GM19467 (cell line): ENCODE measurements at regions not wholly inside any gene's neighbourhood (a gene's known extent, or its start where the extent isn't known, plus 50 kb on each side); places are given as distances from the start of the nearest gene placed in this dataset.

Experiments used
- ATAC-seq: cut with Tn5 transposase; IDR thresholded peaks from one replicate; pipeline ENCODE4 v1.9.1; 2021; ENCODE audit warnings: mild to moderate bottlenecking, moderate library complexity; ENCODE audit not compliant: unreplicated experiment

DNA sequence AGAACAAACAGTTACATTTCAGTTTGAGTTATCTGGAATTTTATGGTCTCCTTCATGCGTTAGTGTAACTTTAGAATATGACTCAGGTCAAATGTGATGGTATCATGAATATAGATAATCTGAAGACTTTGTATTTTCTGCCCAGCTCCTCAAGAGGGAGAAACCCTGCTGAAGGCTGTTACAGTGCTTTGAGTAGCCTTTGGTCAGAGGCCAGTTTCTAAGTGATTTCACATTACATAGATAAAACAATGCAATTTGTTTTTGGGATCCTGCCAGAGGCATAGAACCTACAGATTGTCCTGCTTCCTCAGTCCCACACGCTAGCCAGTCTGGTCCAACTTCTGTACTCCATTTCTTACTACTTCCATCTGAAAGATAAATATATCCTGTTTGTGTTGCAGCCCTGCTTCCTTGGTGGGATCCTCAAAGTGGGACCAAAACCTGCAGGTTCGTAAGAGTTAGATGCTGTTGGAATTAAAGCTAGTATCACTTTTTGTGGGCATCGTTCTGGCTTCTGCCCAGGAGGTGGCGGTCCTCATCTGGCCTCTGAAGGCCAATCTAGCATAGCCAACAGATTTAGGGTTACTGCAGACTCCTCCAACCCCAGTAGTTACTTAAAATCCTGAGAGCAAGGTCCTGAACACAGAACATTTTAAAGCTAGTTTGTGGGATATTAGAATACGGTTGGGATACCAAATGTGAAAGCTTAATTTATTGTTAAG is 645.8 kb upstream of the USP24 start:
- ATAC-seq: no peak

DNA sequence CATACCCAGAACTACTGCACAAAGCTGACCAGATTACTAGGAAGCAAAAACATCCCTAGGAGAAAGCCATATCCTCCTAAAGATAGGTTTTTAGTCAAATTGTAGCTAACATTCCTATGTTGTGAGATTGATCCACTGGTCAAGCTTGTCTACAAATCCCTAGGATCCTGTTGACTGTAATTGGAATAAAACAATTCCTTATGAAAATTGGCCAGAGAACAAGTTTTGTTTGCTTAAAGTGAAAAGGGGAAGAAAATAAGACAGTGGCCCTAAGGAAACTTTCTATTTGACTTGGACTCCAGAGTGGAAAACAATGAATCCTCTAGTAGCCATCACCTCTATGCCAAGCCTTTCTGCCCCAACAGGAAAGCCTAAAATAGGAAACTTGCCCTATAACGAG is 645.2 kb upstream of the USP24 start:
- ATAC-seq: no peak

DNA sequence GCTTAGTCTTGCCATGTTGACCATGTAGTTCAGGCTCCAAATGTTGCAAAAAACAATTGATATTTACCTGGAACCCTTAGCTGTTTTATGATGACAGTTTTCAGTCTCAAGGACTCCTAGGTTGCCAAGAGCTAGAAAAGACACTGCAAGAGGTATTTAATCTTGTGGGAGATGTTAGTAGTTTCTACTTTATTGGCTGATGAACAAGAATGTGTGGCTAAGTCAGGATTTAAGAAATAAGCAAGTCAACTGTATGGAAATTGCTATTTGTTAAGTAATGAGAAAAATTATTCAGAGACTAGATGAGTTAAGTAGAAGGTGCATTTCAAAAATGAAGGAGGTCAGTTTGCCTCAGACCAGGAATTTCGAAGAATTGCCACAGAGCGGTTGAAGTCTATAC is 639.7 kb upstream of the USP24 start:
- no peak for ATAC-seq

DNA sequence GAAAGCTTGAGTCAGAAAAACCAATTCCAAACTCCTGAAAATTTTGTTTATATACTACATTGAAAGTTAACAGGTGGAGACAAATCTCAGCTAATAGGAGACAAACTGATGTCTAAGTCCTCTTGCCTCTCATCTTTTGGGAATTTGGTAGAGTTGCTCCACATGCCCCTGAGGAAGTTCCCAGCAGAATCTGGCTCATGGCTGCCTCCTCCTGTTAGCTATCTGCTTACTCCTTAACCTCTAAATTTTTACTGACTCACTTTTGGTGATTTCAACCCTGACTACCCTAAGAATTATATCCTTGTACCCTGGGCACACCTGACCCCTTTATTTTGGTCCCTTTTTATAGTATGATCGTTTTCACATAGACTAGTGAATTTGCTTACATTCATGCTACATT is 633.7 kb upstream of the USP24 start:
- no peak for ATAC-seq

DNA sequence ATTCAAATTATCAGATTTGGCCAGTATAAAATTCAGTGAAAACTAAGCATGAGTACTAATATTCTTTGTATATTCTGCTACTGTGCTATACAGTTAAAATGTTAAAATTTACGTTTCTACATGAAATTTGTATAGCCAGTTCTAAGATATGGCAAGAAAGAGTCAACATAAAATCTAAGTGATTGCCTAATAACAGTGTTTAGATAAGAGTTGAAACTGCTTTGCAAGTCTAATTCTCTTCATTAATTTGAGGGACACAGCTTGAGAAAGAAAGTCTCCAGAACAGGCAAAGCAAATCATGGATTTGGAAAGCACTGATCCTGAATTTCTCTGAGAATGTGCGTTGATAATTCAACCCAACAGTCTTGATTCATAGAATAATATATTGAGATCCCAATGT is 630.9 kb upstream of the USP24 start:
- no peak for ATAC-seq

DNA sequence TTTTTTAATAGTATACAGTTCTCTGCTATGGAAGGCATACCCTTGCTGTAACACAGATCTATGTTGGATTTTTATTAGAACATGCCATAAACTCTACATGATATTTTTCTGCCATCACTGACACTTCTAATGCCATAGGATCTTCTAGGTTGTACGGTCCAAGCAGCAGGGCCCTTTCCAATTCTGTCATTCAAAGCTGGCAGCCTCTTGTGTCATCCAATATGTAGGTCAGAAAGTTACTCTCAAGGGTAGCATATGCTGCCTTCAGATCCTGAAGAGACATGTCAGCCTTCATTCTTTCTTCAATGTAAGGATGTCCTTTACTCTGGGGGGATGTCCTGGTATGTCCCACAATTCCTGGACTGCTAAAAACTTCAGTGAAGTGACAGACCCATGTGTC is 629.2 kb upstream of the USP24 start:
- no peak for ATAC-seq

DNA sequence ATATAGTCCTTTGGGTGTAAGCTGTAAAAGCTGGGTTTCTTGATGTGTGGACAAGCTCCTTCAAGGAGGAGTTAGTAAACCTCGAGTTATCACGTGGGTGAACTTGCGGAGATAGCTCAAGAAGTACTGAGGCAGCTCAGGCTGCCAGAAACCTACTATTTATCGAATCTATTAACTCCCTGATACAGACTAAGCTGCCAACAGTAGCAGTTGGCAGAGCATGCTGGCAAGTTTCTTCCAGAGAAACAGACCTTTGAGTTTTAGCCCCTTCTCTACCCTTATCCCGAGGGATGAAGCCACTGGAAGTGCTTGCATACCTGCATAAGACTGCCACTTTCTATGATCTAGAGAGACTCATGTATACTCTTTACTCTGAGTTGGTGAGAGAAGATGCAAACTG is 624.5 kb upstream of the USP24 start:
- ATAC-seq: no peak

DNA sequence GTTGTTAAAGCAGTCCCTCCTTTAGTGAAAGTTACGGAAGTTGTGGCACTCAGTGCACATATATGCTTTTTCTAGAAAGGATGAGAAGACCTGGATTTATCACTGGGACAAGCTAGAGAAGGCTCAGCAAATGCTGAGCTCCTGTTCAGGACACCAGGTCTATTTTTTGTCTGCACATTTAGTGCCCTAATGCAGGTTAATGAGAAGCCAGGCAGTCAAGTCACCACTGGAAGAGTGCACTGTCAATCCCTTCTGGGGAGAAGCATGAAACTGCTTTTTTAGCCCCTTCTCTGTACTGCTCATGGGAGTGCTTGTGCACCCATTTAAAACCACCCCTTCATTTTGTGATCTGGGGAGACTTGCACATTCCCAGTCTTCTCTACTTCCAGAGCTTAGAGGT is 624.1 kb upstream of the USP24 start:
- no peak for ATAC-seq

DNA sequence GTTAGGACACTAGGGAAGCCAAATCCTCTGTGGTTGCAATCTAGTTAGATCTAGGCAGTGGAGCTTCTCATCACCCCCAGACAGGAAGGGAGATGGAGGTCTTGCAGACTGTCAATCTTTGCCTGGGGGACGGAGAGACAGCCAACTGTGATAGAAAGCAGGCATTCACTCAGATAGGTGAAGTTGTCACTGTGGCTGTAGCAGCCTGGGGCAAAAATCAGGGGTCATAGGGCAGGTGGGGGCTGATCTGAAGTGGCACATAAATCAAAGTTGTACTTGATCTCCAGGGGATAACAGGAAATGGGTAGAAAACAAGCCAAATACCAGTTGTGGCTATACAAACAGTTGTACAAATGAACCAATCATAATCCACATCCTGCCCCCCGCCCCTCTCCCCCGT is 620.9 kb upstream of the USP24 start:
- no peak for ATAC-seq

DNA sequence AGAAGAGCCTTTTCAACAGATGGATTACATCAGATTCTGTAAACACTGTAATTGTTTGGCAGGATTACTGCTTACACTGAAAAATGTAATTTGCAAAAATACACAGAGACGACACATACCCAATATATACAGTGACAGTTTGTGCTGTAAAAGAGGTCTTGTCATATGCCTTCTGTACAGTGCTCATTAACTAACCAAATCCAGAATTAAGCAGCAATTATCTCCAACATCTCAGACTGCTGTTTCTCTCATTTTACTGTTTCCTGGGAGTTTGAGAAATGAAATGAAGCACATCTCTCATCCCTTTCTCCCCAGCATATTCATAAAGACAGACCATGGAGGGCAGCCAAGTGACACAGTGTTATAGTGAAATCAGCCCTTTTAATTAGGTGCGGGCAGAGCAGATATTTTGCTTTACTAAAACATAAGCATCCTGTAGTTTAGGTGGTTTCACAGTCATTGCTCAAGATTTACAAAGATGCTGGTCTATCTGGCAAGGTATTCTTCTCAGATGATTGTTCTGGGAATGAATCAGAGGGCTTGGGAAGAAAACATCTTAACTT is 618.4 kb upstream of the USP24 start:
- no peak for ATAC-seq

DNA sequence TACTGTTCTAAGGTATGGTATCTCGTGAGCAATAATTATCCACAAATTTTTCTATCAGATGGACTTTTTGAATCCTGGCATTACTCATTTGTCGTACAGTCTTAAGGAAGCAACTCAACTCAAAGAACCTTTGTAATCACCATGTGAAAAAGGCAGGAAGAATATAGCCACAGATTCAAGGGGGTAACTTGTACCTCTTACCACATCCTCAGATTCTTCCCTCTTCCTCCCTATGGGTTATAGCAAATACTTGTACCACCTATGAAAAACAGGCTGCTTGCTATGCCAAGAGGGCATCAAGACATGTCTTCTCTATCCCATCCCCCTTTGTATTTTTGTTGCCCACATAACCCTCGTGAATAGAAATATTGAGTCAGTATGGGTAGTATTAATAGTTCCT is 616.6 kb upstream of the USP24 start:
- no peak for ATAC-seq

DNA sequence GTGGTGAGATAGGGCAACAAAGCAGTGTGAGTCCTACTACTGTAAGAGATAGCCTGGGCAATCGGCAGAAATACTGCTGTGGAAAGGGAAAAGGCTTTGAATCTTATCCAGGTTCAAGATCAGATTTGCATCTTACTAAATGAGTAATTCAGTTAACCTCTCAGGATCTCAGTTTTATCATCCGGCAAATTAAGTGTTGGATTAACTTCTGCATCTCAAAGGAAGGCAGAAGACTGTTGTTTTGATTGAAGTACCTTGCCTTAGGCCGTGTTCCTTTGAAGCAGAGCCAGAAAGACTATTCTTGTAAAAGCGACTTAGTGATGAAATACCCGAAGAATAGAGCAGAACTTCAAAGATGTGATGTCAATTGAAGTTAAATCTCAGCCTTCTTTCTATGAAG is 612.9 kb upstream of the USP24 start:
- no peak for ATAC-seq

DNA sequence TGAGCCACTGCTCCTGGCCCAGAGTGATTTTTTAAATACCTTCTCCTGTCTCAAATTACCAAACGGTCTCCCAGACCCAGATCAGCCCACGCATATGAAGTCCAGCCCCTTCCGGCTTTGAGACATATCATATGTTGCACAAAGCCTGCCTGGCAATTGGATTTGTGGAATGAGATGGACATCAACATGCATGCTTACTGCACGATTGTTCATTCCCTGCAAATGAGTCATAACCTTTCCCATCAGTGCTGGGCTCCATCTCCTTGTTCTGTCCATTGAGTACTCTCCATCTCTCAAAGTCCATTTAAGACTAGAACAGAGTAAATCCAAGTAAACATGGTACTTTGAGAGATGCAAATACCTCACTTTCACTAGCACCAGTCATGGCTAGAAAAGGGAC is 612.2 kb upstream of the USP24 start:
- ATAC-seq: no peak

DNA sequence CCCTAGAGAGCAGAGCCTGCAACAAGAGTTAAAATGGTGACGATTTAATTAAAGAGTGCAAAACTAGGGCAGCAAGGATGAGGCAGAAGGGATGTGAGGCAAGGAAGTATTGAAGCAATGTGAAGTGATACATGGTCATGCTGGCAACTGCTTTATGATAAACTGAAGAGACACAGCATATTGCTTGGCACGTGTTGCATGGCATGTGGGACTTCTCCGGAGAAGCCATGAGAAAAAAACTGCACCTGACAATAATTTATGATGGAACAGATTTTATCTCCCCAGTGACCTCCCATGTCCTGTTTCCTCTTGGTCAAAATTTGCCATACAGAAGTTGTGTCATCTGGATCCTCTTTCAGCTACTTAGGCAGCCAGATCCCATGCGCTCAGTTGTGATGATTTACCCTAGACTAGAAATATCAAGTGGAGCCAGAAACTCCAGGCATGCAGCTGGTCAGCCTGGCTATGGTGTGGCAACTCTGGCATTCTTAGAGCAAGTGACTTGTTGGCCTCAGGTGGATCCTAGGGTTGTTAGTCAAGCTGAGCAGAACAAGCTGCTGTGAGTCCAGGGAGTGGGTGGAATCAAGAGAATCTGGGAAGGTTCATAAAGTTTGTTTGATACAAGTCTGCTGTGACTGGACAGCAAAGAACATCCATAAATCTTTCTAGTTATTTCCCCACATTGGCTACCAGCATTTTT is 611.4 kb upstream of the USP24 start:
- no peak for ATAC-seq

DNA sequence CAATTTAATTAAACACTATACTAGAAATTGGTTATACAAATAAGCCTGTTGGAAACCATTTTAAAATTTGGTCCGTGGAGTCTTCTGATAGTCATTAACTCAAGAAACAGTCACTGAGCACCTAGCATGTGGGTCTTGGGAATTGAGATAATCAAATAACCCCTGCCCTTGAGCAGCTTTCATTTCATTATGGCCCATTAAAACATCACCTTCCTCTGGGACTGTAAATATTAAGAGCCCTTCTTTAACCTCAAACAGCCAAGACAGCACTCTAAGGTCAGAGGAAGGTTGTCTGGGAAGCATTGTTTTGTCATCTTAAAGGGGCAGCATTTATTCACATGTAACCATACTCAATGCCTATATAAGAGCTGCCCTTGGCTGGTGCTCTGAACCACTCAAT is 610.3 kb upstream of the USP24 start:
- ATAC-seq: no peak

DNA sequence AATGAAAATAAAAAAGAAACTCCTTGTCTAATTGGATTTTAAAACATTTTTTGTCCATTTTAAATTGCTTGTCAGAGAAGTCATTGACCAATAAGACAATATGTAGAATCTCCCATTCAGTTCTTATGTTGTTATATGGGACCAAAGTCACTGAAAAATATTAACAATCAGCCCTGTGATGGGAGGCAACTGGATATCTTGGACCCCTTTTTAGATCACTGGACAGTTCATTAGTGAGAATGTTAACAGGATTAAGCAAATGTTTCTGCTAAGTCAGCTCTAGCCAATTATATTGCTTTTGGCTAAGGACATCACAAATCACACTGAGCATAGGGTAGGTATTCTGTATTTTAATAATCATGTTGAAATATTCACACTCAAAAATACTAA is 609.1 kb upstream of the USP24 start:
- no peak for ATAC-seq

DNA sequence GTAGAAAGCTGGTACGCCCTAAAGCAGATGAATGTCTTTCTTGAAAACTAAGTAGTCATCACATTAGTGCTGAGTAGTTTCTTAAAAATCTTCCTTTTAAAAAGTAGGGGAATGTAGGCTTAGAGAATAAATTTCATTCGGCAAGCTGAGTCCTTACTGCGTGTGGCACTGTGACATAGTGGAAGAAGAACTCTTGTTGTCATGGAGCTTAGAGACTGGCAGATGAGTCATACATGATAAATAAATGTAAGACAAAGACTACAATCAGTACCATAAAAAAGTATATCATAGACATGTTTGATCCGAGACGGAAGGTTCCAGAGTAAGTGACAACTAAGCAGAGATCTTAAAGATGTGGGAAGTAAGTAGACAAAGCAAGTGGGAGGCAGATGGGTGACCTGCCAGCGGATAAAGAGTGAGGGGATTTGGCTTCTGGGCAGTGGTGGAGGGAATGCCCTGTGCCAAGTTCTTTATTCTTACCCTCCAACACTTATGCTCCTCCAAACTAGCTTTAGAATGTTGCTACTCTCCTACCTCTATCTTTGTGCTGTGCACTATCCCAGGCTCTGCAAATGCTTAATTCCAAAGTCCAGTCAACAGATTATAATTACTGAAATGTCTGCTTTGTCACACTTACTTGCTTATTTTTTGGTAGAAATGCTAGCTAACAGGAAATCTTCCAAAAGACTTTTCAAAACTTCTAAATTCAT is 608.5 kb upstream of the USP24 start:
- no peak for ATAC-seq

DNA sequence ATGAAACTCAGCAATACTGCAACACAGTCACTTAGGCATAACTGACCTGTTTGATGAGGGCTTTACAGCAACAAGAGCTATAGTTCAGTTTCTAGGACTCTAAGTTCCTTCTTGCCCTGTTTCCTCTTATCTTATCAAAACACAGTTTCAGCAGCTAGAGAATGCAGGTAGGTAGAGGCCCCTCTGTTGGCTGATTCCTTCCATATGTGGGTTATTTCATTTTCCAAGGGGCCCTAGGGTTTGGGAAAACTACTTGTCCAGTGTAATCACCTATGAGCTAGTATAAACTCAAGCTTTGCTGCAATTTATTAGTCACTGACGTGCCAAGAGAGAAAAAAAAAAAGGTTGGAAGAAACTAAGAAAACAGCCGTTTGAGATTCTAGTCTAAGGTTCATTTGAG is 607.7 kb upstream of the USP24 start:
- no peak for ATAC-seq

DNA sequence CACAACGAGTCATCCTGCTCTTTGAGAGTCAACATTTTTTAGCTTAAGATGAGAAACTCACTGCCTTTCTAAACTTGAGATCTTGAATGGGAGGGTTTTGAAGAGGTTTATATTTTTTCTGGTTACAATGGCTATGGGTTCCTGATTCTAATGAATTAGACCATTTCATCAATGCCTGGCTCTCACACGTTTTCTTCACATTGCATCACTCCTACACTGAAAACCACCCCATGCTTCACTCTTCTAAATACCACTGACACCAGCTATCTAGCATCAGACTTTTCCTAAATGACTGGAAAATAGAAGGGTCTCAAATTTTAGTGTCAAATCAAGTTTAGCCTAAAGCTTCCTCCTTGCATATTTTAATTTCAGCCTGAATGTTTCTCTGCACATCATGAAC is 606.1 kb upstream of the USP24 start:
- ATAC-seq: no peak

DNA sequence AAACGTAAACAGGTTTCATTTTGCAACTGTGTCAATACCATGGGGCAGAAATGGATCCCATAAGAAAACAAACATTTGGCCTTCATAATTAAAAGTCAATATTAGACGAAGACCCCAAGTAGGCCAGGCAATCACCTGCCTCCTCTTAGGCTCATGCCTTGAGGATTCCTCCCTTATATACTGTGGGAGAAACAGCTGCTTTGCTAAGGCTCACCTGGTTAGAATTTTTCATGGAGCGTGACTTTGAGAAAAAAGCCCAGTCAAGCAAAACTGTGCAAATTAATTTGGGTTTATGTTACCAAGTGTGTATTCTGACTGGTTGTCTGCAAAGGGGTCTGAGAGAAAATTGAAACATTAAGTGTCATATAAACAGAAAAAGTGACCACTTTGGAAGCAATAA is 605.3 kb upstream of the USP24 start:
- no peak for ATAC-seq

DNA sequence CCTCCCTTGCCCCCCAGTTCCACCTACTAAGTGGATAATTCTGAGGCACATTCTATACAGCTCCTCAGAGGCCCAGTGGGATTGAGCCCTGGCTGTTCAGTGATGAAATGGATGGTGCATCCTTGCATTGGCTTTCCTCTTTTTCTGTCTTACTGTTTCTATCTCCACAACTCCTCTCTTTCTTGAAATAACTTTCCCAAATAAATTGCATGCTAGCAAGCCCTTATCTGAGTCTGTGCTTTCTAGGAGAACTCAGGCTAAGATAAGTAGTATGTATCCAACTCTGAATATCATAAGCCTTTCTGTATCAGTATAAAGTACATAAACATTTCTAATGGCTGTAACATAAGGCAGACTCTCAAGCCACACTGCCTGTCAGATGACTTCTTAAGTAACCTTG is 603.8 kb upstream of the USP24 start:
- no peak for ATAC-seq
